HG03575 (cell line): ENCODE measurements at regions not wholly inside any gene's neighbourhood (a gene's known extent, or its start where the extent isn't known, plus 50 kb on each side); places are given as distances from the start of the nearest gene placed in this dataset.

ENCODE experiments used
- ATAC-seq: cut with Tn5 transposase; IDR thresholded peaks from one replicate; pipeline ENCODE4 v1.9.1; 2021; ENCODE audit not compliant: unreplicated experiment, insufficient number of reproducible peaks, low FRiP score; ENCODE audit errors: extremely low read depth

DNA sequence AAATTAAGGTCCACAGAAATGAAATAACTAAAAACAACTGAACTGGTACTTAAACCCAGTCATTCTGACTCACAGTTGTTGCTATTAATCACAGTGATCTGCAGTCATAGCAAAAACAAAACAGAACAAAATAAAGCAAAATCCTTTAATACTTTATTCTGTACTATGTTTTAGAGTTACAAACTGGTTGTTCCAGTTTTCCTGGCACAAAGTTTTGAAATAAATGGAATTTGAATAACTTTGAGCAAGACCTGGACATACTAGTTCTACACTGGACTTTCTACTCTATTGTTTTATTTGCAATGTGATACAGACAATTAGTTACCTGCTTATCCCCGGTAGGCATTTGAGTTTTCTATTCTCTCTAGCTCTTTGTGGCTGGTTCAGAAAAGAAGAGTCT, 147.9 kb downstream of the DMRT2 start:
- ATAC-seq: no peak

DNA sequence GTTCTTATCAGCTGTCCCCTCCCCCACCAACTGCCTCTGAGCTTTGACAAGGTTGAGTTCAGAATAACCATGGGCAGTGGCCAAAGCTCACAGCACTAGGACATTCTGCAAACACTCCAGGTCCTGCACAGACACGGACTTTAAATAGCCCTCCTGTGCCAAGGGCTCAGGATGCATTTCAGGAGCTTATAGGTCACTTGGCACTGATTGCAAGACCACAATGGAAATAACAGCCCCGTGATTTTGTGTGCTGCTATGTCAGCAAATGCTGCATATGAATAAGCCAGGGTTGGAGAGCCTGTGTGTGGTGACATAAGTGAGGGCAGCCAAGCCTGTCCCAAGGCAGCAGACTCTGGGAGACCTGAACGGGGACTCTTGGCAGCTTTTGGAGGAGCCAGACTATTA, 150.7 kb downstream of the DMRT2 start:
- no peak for ATAC-seq

DNA sequence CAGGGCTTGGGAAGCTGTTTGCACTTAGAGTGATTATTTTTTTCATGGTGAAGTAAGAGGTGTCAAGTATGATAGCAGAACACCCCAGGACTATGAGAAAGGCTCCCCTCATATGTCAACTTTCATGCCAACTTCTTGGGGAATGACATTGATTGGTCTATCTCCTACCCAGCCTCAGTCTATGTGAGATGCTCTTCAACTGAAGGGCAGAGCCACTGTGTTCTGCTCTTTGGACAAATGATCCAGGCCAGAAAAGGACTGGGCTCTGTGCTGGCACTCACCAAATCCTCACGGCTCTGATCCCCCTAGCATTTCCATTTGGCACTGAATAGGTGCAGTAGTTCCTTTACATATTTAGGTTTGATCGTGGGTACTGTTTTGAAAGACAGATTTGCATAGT, 151.1 kb downstream of the DMRT2 start:
- ATAC-seq: no peak

DNA sequence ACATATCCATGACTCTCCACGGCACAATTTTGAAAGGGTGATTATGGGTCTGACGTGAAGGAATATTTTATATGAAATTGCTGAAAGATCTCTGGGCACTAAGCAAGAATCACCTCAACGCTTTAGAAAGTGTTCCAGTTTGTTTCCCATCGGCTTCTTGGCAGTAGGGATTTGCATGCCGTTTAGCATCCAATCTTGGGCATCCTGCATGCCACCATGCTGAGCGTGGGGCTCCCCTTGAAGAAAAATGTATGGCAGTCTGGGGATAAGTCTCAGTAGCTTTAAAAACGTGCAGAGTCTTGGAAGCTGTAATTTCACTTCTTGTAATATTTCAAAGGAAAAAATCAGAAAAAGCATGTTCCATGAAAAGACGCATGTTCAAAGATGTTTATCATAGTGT, 151.7 kb downstream of the DMRT2 start:
- no peak for ATAC-seq

DNA sequence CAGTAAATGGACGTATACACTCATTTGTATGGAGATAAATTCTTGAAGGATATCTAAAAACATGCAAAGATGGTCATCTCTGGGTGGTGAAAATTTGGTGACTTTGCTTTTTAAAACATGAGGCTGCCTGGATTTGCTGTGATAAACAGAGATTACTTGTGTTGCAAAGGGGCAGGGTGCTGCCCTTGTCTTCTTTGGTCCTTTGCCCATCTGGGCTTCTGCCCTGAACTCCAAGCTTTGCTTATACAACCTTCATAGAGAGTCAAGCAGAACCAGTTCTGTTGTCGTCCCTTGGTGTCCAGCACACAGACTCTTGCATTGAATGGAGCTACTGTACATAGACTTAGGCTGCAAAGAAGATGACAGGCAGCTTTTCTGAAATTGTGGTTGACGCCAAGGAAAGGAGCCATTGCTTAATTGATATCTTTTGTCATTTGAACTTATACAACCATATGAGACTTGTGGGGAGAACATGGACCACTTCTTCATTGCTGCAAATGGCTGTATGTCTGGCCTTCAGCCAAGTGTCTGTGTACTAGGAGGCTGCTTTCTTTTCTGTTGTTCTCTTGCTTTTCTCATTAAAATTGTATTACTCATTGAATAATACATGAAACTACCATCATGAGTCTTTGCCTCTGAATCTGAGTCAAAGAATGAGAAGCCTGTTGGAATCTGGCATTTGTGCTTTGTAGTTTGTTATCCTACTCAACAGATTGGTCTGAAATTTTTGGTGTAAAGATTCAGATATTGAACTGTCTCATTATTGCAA, 152.5 kb downstream of the DMRT2 start:
- ATAC-seq: no peak

DNA sequence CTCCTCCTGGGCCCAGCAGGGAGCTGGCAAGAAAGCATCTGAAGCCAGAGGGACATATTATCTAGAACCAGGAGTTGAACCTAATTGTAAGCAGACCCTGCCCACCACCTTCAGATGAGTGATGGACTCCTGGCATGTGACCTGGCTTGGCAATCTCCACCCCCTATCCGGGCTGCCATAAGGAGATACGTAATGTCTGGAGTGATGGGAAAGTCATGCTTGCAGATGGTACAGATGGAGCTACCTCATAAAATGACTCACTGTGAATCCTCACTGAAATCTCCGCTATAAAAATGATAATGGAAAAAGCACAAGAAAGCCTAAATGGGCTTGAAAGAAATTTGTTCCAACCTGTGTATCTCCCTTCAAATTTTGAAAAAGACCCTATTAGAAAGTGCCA, 157.5 kb downstream of the DMRT2 start:
- ATAC-seq: no peak

DNA sequence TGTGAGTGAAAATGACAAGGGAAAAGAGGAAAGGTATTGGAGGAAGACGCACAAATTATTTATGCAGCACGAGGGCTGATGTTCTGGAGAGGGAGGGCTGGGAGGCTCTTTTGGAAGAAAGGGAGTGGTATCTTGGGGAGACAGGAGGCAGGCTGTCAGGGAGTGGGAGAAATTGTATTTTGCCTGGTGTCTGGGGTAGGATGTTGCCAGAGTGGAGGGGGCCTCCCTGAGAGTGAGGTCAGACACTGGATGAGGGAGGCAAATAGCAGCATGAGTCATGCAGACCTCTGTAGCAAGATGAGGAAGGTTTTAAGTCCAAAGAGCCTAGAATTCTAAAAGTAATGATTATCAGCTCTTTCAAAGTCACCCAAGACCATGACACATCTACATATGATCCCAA, 158.0 kb downstream of the DMRT2 start:
- no peak for ATAC-seq

DNA sequence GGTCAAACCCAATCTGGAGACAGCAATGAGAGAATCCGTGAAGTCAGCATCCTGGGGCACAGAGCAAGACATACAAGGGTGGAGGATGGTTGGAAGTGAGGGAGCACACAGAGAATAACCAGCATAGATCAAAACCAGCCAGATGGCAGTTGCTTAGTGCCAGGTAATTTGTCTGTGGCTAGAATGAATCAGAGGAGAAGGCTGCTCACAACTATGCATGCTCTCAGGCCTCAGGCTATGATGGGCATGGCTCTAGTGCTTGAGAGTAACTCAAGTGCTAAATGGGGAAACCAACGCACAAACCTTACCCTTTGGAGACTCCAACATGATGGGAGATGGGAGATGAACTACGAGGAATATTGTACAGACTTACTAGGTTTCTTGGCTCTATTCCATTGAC, 160.8 kb downstream of the DMRT2 start:
- ATAC-seq: no peak

DNA sequence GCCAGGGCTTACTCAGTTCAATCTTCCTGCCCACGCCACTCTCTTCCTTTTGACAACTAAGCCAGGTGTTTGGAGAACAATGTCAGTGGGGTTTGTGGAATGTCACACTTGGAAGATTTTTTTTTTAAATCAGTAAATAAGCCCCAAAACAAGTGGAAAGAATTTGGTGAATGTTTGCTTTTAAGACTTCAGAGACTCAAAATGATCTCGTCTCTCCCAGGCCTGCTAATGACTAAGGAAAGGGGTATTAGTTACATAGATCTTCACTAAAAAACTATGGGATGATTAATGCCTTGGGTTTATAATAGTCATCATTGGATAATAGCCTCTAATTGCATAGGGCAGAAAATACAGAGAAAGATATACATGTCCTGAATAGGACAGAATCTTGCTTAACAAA, 166.4 kb downstream of the DMRT2 start:
- ATAC-seq: no peak

DNA sequence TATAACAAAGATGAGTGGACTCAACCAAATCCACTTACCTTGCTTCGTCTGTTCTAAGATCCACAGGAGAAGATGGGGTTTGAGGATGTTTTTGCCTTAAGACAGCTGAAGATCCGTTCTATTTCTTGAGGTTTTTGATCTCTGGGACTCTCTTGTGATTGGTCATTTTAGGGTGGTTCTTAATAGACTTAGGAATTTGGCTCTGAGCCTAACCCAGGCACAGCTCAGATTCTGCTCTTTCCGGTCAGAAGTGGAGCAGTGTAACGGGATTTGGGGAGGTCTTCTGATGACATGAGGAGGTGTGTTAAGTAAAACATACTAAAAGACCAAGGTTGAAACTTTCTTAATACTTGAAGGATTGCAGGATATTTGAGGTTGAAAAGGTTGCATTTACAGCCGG, 166.9 kb downstream of the DMRT2 start:
- ATAC-seq: no peak

DNA sequence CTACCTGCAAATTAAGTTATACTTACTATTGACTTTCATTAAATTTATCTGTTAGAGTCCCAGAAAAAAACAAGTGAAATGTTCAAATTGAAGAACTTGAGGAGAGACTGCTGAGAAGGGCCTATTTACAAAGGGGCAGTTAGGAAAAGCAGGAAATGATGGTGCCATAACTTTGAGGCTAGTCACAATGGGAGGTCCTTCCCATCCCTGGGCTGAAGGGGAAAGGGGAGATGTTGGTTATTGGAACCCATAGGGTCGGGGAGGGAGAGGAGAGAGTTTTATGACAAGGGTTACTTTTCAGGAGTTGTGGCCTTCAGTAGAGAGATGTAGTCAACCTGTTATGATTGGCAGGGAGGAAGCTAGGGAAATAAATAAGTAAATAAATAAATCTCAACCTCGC, 169.1 kb downstream of the DMRT2 start:
- no peak for ATAC-seq

DNA sequence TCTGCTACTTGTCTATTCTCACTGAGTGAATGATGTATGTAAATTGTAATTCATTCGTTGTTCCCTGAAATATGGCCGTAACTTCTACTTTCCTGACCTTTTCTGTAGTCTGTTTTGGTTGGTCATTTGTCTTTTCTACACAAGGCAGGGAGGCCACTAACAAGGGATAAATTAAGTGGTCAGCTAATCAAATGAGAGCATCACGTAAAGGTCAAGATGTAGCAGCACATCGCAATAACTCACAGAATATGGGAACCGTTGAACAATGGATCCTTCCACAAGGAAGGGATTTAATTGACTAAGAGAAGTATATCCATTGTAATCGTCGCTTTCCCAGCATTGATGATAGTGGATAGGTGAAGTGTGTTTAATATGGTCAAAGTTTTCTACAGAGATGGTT, 171.1 kb downstream of the DMRT2 start:
- no peak for ATAC-seq

DNA sequence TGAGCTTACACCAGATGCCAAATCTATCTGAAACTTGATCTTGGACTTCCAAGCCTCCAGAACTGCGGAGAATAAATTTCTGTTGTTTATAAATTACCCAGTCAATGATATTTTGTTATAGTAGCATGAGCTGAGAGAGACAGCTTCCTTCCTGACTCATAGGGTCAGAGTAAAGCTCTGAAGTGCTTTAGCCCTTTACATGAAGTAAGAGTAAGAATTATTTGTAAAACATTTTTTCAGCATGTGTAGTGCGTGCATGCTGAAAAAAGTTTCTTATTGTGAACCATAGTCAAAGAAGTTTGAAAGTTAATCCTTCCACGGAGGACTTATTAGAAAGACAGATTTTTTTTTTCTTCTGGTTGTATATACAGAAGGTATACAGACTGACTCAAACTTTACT, 172.4 kb downstream of the DMRT2 start:
- ATAC-seq: no peak

DNA sequence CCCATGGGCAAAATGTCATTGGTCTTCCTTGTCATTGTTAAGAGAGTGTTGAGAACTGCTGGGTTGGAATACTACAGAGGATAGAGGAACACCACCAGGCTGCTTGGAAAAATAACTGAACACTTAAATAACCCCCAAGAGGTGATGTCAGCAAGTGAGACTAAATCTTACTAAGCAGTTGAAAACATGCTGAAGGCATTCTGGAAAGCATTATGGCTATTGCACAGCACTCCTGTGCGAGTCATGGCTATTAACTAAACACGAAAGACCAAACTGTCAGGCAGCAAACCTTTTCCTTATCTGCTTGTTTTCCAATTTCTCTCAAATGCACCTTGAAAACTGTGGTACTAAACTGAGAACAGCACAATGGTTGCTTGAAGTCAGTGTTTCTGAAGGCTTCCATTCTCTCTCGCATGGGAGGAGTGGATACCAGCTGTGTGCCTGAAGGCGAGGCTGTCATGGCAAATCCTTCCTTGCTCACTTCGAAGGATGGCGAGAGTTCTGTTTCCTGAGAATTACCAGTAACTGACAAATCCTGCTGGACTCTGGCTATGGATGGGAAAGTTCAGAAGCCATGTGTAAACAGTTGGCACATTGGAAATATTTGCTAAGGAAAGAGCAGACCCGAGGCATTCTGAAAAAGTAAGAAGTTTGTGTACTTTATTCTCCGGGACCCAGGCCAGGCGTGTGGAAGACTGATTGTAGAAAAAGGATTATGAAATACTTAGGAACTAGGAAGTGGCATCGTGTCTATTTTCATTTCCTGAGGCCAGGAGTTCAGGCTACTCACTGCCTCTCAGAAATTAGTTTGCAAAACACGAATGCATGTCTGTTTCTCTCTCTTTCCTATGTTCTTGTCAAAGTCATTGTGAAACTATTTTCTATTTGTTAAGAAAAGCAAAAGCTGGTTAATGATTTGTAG, 182.1 kb downstream of the DMRT2 start:
- no peak for ATAC-seq

DNA sequence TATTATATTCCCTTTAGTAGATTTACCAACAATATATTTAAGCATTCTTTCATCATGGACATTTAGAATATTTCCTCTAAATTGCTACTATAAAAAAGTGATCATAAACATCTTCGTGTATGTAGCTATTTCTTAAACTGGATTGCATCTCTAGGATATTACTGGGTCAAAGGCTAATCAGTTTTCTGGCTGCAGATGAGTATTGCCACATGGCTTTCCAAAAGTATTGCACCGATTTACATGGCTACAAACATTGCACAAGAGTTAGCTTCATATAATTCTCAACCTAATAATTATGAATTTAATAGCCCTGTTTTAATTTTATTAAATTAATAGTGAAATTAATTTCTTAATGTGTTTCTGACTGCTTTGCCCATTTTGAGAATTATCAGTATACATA, 183.4 kb downstream of the DMRT2 start:
- ATAC-seq: no peak

DNA sequence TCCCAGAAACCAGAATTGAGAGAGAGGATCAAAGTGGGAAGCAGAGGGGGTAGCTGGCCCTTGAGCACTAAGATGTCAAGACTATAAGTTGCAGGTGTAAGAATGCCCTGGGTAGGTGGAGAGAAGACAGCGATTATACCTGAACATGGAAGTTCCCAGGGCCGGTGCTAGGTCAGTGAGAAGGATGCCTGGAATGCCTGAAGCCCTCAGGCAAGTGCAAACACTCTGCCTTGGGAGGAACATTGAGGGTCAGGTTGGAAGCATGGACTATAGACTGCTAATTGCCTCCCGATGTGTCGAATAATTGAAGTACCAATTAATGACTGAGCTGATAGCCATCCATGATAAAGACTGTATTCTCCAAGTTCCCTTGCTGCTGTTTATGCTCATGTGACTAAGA, 185.5 kb downstream of the DMRT2 start:
- no peak for ATAC-seq

DNA sequence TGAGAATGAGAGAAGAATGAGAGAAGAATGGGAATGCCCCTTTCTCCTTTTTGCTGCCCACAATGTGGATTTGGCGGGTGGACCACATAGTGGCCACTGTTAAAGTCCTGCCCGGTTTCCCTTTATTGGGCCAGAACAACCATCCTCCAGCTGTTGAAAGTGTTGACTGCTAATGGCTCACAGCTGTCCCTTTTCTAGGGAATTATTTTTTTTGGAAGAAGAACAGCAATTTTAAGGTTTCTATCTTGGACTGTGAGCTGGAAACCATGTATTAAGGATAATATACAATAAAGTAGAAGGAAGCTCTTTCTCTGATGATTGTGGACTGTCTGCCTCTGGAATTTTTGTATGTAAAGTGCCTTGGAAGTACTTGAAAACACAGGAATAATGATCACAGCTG, 185.9 kb downstream of the DMRT2 start:
- ATAC-seq: no peak

DNA sequence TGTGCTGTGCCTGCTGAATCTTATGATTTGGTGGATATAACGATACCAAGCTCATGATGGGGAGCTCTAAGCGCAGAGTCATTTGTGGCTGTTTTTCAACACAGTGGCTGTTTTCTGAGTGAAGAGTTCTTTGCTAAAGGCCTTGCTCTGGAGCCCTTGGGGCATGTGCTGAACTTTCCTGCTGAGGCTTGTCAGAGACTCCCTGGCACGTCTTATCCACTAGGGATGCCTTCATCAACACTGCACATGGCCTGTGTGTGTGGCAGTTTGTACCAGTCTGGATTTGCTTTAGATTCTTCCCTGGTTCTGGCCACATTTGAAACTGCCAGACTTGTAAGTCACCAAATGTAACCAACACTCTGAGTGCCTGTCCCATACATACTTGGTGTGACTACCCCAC, 188.2 kb downstream of the DMRT2 start:
- no peak for ATAC-seq

DNA sequence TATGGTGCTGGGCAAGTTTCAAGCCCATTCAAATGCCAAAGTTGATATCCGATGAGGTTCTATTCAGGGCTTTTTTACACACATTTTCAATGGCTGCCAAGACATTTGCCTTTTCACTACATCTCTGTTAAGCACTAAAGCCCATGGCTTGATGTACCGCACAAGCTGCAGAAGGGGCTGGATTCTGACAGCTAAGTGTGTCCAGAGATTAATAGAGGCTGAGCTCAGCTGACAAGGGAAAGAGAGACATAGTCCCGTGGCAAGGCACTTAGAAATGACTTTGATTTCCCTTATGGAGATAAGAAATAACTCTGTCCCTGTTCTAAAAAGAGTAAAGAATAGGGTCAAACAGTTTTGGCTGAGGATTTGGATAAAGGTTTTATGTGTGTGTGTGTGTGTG, 198.6 kb downstream of the DMRT2 start:
- ATAC-seq: no peak
